ENCODE measurements at regions not wholly inside any gene's neighbourhood (a gene's known extent, or its start where the extent isn't known, plus 50 kb on each side); places are given as distances from the start of the nearest gene placed in this dataset.

DNA sequence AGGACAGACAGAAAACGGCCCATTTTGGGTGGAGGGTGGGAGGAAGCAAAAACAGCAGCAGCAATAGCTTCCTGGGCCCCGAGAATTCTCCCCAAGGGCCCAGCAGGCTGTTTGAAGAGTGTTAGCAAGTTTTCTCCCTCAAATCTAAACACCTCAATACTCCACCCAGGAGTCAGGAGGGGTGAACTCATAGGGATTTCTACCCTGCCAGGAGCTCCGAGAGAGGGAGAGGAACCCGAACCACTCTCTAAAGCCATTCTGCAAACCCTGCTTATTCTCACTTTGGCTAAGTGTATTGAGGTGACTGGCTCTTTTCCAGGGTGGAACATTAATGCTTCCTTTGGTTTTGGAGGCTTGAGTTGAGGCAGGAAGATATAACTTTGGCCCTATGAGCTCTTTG is 55.6 kb upstream of the PPM1J start:
- no peak overlapping the region for H3K4me2 ChIP-seq (ENCODE audit: low read length)
- H3K36me3 ChIP-seq (ENCODE audit: insufficient read depth, low read length) = no peaks in the 10 kb centered on the region
- H3K4me1 ChIP-seq (ENCODE audit: insufficient read depth, low read length, poor library complexity, severe bottlenecking) = no peaks in the 10 kb centered on the region
- no peaks in the 10 kb centered on the region for H4K20me1 ChIP-seq (ENCODE audit: insufficient read depth, low read length)
- TF ChIP-seq EZH2phosphoT487 (IDR thresholded peaks at IDR 0.05; ENCODE audit: borderline replicate concordance, low read depth, low read length) = no peak
- TF ChIP-seq, protein P1, sequence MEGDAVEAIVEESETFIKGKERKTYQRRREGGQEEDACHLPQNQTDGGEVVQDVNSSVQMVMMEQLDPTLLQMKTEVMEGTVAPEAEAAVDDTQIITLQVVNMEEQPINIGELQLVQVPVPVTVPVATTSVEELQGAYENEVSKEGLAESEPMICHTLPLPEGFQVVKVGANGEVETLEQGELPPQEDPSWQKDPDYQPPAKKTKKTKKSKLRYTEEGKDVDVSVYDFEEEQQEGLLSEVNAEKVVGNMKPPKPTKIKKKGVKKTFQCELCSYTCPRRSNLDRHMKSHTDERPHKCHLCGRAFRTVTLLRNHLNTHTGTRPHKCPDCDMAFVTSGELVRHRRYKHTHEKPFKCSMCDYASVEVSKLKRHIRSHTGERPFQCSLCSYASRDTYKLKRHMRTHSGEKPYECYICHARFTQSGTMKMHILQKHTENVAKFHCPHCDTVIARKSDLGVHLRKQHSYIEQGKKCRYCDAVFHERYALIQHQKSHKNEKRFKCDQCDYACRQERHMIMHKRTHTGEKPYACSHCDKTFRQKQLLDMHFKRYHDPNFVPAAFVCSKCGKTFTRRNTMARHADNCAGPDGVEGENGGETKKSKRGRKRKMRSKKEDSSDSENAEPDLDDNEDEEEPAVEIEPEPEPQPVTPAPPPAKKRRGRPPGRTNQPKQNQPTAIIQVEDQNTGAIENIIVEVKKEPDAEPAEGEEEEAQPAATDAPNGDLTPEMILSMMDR (conservative IDR thresholded peaks at IDR 0.05; ENCODE audit: low read length) = no peak
- no peak overlapping the region for H2AFZ ChIP-seq (ENCODE audit: low read length)
- no peak for DNase-seq (ENCODE audit: low spot score)
- no peaks in the 10 kb centered on the region for H3K9me2 ChIP-seq (ENCODE audit: insufficient read depth, low read length)
- H3K27ac ChIP-seq (ENCODE audit: low read depth, low read length, poor library complexity, severe bottlenecking) = no peak overlapping the region
- H3K9me3 ChIP-seq (ENCODE audit: low read length) = no peaks in the 10 kb centered on the region
- POLR2A ChIA-PET = no interaction called here
- no TSS peak for BruUV-seq (replicated peaks)
- H3K79me2 ChIP-seq (ENCODE audit: insufficient read depth, low read depth, low read length) = no peaks in the 10 kb centered on the region
- intact Hi-C loops (cut with micrococcal nuclease; ENCODE audit: unreplicated experiment) = no loop called here
- CTCF ChIA-PET (ENCODE audit: unreplicated experiment) = no interaction called here
- no peak overlapping the region for H3K4me3 ChIP-seq (ENCODE audit: low read depth, low read length, poor library complexity, severe bottlenecking)

DNA sequence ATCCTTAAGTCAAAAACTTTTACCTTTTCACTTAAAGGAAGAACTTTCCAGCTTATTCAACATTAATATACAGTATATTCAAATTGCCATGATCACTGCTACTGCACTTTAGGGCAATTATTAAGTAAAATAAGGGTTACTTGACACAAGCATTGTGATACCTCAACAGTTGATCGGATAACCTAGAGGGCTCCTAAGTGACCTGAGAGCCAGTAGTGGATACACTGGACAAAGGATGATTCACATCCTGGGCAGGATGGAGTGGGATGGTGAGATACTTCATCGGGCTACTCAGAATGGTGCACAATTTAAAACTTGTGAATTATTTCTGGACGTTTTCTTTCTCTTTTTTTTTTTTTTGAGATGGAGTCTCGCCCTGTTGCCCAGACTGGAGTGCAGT is 54.5 kb upstream of the PPM1J start:
- Histone ChIP-seq H3K4me2 (ENCODE audit: low read length) (no peak overlapping the region), H3K4me3 (ENCODE audit: low read depth, low read length, poor library complexity, severe bottlenecking) (no peak overlapping the region), H3K9me2 (ENCODE audit: insufficient read depth, low read length) (no peaks in the 10 kb centered on the region), H3K27ac (ENCODE audit: low read depth, low read length, poor library complexity, severe bottlenecking) (no peak overlapping the region), H3K36me3 (ENCODE audit: insufficient read depth, low read length) (no peaks in the 10 kb centered on the region), H3K4me1 (ENCODE audit: insufficient read depth, low read length, poor library complexity, severe bottlenecking) (no peaks in the 10 kb centered on the region), H4K20me1 (ENCODE audit: insufficient read depth, low read length) (no peaks in the 10 kb centered on the region), H3K79me2 (ENCODE audit: insufficient read depth, low read depth, low read length) (no peaks in the 10 kb centered on the region), H2AFZ (ENCODE audit: low read length) (no peak overlapping the region), H3K9me3 (ENCODE audit: low read length) (no peaks in the 10 kb centered on the region)
- ChIA-PET POLR2A (interaction anchor here (0.6 to 0.7 kb wide), 2 partner anchors 30 to 715 kb away, joined by 3 to 4 read pairs; no protein-coding TSS in a partner anchor), CTCF (ENCODE audit: unreplicated experiment) (no interaction called here)
- BruUV-seq (replicated peaks) = no TSS peak
- intact Hi-C loops (cut with micrococcal nuclease; ENCODE audit: unreplicated experiment) = no loop called here
- DNase-seq (ENCODE audit: low spot score) = no peak
- no peak for TF ChIP-seq EZH2phosphoT487 (IDR thresholded peaks at IDR 0.05; ENCODE audit: borderline replicate concordance, low read depth, low read length)
- TF ChIP-seq, protein P1 (conservative IDR thresholded peaks at IDR 0.05; ENCODE audit: low read length) = no peak

DNA sequence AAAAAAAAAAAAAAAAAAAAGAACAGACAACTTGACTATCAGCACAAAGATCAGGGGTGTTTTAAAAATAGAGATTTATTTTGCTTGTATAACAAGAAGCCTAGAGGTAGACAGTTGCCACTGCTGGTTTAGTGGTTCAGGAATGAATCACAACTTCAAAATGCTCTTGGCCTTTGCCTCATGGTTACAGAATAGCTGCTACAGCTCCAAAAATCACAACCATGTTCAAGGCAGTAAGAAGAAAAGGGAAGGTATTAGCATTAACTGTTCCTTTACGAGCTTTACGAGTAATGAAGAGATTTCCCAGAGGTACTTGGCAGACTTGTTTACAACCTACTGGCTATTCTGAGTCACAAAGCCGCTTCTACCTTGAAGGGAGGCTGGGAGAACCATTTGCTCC is 52.5 kb upstream of the PPM1J start:
- H2AFZ ChIP-seq (ENCODE audit: low read length) = no peak overlapping the region
- H4K20me1 ChIP-seq (ENCODE audit: insufficient read depth, low read length) = no peaks in the 10 kb centered on the region
- CTCF ChIA-PET (ENCODE audit: unreplicated experiment) = interaction anchor here (0.6 to 0.7 kb wide), 2 partner anchors 36 to 437 kb away, joined by 3 read pairs; no protein-coding TSS in a partner anchor
- BruUV-seq (replicated peaks) = no TSS peak
- no peak for DNase-seq (ENCODE audit: low spot score)
- no peak overlapping the region for H3K4me3 ChIP-seq (ENCODE audit: low read depth, low read length, poor library complexity, severe bottlenecking)
- POLR2A ChIA-PET = no interaction called here
- no peaks in the 10 kb centered on the region for H3K4me1 ChIP-seq (ENCODE audit: insufficient read depth, low read length, poor library complexity, severe bottlenecking)
- intact Hi-C loops (cut with micrococcal nuclease; ENCODE audit: unreplicated experiment) = no loop called here
- H3K4me2 ChIP-seq (ENCODE audit: low read length) = no peak overlapping the region
- H3K9me3 ChIP-seq (ENCODE audit: low read length) = no peaks in the 10 kb centered on the region
- no peak for TF ChIP-seq EZH2phosphoT487 (IDR thresholded peaks at IDR 0.05; ENCODE audit: borderline replicate concordance, low read depth, low read length)
- TF ChIP-seq, protein P1 (conservative IDR thresholded peaks at IDR 0.05; ENCODE audit: low read length) = no peak
- no peaks in the 10 kb centered on the region for H3K36me3 ChIP-seq (ENCODE audit: insufficient read depth, low read length)
- no peaks in the 10 kb centered on the region for H3K9me2 ChIP-seq (ENCODE audit: insufficient read depth, low read length)
- no peaks in the 10 kb centered on the region for H3K79me2 ChIP-seq (ENCODE audit: insufficient read depth, low read depth, low read length)
- H3K27ac ChIP-seq (ENCODE audit: low read depth, low read length, poor library complexity, severe bottlenecking) = no peak overlapping the region
